ENCODE measurements at regions not wholly inside any gene's neighbourhood (a gene's known extent, or its start where the extent isn't known, plus 50 kb on each side); places are given as distances from the start of the nearest gene placed in this dataset.

DNA sequence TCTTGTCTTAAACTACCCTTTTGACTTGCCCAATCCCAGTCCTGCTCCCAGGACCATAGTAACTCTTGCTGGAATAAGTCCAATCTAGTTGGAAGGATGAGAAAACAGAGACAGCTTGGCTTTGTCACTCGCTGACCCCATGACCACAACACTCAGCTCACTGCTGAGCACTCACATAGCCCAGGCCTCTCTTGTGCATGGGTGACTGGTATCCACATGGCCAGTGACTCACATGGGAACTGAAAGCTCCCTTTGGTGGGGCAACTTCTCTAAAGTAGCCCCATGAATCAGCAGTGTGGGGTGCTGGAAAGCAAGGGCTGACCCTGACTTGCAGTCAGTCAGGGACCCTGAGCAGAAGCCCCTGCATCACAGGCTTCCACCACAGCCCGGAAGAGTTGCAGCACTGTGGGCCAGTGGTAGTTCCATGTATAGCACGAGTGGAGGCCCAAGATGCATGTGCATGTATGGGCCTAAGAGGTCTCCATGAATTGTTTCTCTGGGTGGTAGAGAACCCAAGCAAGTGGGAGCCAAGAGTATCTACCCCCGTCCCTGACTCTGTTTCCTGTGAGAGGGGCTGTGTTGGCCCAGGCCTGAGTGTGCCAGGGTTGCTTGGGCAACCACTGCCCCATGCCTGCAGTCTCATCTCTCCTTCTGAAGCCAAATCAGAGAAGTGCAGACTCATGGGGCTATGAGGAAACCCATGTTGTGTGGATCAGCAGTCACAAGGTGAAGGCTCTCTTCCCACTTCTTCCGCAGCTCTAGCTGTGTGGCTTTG lies 62.1 kb upstream of the XCR1 start:
- no peak for DNase-seq

DNA sequence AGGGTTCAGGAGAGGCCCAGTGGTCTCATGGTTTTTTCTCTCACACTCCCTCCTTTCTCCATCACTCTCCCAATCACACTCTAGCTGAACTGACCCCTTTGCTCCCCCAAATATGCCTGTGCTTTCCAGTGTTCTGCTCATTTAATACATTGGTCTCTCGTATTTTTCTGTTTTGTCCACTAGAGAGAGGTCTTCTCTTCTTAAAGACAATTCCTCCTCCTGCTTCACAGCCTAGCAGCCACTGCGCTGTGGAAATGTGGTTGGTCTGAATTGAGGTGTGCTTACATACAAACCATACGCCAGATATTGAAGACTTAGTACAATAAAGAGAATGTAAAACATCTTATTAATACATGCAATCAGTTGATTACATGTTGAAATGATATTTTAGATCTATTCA lies 60.6 kb upstream of the XCR1 start:
- DNase-seq, result peak in 1 of 3 experiments; percentile 12

DNA sequence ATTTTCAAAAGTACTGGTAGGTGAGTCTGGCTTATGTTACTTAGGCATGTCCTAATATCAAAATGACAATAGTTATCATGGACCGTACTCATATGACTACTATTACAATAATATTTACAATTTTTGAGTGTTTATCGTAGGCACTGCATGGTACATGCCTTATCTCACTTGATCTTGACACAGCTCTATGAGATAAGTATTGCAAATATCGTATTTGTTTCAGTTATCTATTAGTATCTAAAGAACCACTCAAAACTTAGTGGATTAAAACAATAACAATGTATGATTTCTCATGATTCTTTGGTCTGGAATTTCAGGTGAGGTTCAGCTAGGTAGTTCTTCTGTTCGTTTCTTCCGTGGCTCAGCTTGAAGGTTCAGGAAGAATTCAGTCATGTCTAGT lies 59.7 kb upstream of the XCR1 start:
- no peak for DNase-seq

DNA sequence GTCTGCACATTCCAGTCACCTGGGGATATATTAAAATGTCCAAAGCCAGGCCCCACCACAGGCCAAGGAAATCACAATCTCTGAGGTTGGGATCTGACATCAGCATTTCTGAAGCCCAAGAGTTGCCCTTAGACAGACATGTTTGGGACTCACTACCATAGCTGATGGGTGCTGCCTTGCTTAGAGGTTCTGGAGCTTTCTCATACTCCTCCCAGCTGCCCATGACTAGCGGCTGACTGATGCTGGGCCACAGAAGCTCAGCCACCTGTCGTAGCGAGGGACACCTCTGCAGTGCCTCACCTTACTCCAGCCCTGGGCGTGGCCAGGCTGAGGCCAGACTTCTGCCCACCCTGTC lies 58.8 kb upstream of the XCR1 start:
- no peak for DNase-seq

DNA sequence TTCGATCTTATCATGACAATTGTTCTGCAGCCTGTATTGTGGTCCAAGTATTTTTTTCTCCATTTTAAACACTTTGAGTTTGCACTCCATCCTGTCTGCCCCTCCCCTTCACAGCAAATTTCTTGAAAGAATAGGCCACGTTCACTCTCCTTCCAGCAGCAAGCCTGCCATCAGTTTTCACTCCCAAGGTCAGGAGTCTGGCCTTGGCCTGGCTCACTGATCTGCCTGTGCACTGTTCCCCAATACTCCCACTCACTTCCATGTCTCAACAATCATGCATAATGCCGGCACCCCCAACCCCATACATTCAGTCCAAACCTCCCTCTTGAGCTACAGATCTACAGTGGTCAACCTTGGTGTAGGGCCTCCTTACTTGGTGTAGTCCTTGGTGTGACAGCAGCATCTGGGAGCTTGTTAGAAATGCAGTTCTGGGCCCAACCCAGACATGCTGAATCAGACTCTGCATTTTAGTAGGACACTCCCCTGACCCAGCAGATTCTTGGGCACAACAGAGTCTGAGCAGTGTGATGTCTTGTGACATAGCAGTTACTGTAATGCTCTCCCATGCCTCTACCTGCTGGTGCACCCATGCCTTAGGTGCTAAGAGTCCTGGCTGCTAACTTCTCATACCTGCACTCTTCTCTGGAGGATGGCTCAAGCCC lies 58.3 kb upstream of the XCR1 start:
- no peak for DNase-seq

DNA sequence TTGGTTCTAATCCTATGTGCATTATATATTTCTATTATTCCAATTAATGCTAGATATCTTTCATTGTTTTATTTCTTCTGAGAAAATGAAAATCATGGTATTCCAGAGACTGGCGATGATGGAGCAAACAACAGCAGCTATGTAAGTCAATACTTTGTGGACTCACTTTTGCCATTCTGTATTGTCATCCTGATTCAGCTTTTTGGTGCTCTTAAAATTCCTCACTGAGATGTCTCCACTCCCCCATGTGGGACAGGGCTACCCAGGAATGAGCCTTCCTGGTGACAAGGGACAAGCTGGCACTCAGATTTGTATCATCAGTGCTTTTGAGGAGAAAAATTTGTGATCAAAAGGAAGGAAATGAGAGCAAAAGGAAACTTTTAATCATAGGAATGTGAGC lies 56.7 kb upstream of the XCR1 start:
- no peak for DNase-seq

DNA sequence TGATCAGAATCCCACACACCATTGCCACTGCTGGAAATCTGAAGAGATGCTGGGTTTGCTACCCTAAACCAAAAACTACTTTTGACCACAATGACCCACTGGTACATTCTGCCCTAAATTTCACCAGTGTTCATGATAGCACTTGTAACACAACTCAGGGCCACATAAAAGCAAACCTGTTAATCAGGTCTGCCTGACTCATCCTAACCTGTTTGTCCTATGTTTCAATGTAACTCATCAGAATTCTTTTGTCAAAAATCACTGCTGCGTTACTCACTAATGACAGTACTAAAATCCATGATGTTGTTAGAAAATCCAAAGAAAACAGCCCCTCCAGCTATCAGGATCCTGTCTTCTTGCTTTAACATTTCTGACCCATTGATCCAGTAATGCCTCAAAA lies 55.6 kb upstream of the XCR1 start:
- peak in 1 of 3 experiments; percentile 9 for DNase-seq

DNA sequence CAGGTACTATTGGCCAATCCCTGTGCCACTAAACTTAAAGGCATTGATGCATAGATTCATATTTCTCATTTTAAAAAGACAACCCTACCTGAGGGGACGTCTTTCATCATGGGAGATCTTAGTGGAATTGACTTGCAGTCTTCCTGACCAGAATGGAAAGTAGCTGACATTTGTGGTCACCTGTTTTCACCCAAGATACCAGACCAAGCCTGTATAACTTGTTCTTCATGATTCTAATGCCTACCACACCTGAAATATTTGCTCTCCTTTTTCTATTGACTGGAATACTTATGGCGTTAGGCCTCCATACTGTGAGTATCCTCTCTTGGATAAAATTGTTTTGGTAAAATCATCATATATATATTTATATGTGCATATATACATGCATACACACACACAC lies 54.7 kb upstream of the XCR1 start:
- no peak for DNase-seq

DNA sequence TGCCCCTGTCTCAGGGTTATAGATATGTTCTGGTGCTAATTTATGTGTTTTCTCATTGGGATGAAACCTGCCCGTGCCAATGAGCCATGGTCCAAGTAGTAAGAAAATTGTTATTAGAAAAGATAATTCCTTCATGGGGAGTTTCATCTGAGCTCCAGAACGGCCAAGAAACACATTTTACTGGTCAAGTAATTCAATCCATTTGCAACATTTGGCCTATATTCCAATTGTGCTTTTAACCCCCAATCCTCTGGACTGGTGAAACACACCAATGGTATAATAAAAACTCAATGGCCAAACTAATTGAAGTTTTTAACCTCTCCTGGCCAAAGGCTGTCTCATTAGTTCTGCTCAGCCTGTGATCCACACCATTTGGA lies 53.7 kb upstream of the XCR1 start:
- DNase-seq, result no peak

DNA sequence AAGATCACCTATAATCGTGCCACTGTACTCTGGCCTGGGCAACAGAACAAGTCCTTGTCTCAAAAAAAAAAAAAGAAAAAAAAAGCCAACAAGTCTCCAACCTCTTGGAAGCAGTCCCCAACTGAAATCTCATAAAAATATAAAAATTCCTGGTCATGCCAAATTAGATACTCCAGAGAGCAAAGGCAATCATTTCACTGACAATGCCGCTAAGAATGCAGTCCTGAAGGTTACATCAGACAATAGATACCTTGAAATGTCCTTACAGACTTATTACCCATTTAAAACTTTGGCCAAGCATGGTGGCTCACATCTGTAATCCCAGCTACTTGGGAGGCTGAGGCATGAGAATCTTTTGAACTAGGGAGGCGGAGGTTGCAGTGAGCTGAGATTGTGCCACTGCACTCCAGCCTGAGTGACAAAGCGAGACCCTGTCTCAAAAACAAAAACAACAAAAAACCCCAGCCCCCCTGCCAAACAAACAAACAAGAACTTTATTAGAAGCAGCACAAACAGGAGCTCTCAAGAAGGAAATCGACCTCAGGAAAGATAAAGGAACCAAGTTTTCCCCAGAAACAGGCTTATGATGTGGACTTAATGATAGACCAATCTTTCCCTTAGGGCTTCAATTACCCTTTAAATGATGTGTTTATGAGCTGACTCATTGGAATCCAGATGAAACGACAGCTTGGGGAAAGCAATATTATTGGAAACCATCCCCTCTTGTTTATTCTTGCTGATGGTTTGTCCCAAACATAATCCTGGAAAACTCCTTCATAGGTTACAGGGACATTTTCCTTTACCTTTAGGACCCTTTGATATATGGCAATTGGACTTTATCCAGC lies 53.1 kb upstream of the XCR1 start:
- DNase-seq, result peak in 1 of 3 experiments; percentile 15

DNA sequence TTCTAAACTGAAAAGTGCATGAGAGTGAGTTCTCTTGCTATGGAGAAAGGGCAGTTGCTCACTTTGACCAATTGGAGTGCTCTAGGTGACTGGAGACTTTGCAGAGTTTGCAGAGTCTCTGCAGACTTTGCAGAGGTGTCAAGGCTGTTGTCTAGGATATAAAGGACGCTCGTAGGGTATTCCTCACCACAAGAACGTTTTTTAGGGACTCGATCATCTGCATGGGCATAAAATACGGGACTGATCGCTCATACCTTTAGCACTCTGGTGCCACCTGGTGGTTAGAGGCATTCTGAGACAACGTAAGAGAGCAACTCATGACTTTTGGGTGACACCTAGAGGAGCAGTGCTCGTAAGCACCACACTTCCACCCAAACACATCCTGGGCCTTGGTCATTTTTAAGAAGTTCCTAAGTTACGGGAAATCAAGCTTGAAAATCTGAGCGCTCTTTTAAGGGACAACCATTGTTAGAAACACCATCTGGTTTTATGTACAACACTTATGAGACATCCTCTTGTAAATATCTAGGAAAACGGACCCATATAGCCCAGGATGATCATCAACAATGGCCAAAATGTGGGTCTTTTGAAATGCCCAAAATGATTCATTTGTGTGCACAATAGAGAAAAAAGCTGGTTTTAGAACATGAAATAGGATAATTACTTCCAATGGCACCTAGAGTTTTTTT lies 51.6 kb upstream of the XCR1 start:
- DNase-seq, result peak; percentile 69 to 94 (median 87)

Measured in NCI-H1417 (cell line).